PC-3 (cell line): ENCODE measurements at regions not wholly inside any gene's neighbourhood (a gene's known extent, or its start where the extent isn't known, plus 50 kb on each side); places are given as distances from the start of the nearest gene placed in this dataset.

Experiments
- ATAC-seq: fragments of 200-7000 bp; cut with Tn5 transposase; 2 replicates; pipeline ENCODE4 v1.9.1; 2020; ENCODE audit warnings: mild to moderate bottlenecking, moderate library complexity
- BruUV-seq: library from RNA; stranded (reverse); fragments of 400-500 nt; replicated peaks from 2 replicates; lab custom pipeline; 2021; lab: Mats Ljungman, UMichigan
- CTCF ChIA-PET: fragments of 300-600 bp; sonication (Branson Sonifier 250); formaldehyde crosslinking; loops from one replicate; lab custom pipeline; 2022; ENCODE audit warnings: antibody characterized with exemption; lab: Charles Lee
- POLR2A ChIA-PET: fragments of 300-600 bp; sonication (Branson Sonifier 250); formaldehyde crosslinking; loops from one replicate; lab custom pipeline; 2022; ENCODE audit warnings: antibody characterized with exemption; ENCODE audit not compliant: unreplicated experiment; lab: Charles Lee
- DNase-seq: peaks from one replicate; pipeline ENCODE4 v3.0.0-alpha.2; 2015
- H2AFZ ChIP-seq: fragments of 300-600 bp; sonication (generic); 2 replicates; pipeline ENCODE4 v1.6.0; 2016; ENCODE audit warnings: antibody characterized with exemption, low read length
- H3F3A ChIP-seq: fragments of 300-600 bp; sonication (generic); one replicate; pipeline ENCODE4 v1.6.0; 2017; ENCODE audit warnings: antibody characterized with exemption, low read length, control low read depth, mild to moderate bottlenecking; ENCODE audit not compliant: unreplicated experiment
- H3K27ac ChIP-seq: fragments of 300-600 bp; sonication (generic); 2 replicates; pipeline ENCODE4 v1.5.1; 2016; ENCODE audit warnings: mild to moderate bottlenecking, low read length
- H3K27me3 ChIP-seq: fragments of 300-600 bp; sonication (generic); 2 replicates; pipeline ENCODE4 v1.6.1; 2016; ENCODE audit warnings: low read length, mixed read lengths
- H3K36me3 ChIP-seq: fragments of 300-600 bp; sonication (generic); 2 replicates; pipeline ENCODE4 v1.6.1; 2016; ENCODE audit warnings: low read depth, mixed run types, low read length, mixed read lengths
- H3K4me1 ChIP-seq: fragments of 300-600 bp; sonication (generic); 2 replicates; pipeline ENCODE4 v1.5.1; 2016; ENCODE audit warnings: low read length; ENCODE audit not compliant: insufficient read depth
- H3K4me2 ChIP-seq: fragments of 300-600 bp; sonication (generic); 2 replicates; pipeline ENCODE4 v1.6.0; 2016; ENCODE audit warnings: low read length
- H3K4me3 ChIP-seq: fragments of 300-600 bp; sonication (generic); 2 replicates; pipeline ENCODE4 v1.5.1; 2016; ENCODE audit warnings: mild to moderate bottlenecking, low read length, mixed read lengths
- H3K79me2 ChIP-seq: fragments of 300-600 bp; sonication (generic); 2 replicates; pipeline ENCODE4 v1.6.1; 2017; ENCODE audit warnings: low read length, mixed read lengths
- H3K9ac ChIP-seq: fragments of 300-600 bp; sonication (generic); 2 replicates; pipeline ENCODE4 v1.6.0; 2016; ENCODE audit warnings: mild to moderate bottlenecking, low read length
- H3K9me2 ChIP-seq: fragments of 300-600 bp; sonication (generic); replicated peaks from 2 replicates; pipeline ENCODE4 v1.6.1; 2016; ENCODE audit warnings: mixed run types, low read length, mixed read lengths
- H3K9me3 ChIP-seq: fragments of 300-600 bp; sonication (generic); 2 replicates; pipeline ENCODE4 v1.6.1; 2016; ENCODE audit warnings: low read length, mixed read lengths
- H4K20me1 ChIP-seq: fragments of 300-600 bp; sonication (generic); 2 replicates; pipeline ENCODE4 v1.6.1; 2016; ENCODE audit warnings: low read length, mixed read lengths
- EZH2 ChIP-seq: fragments of 300-600 bp; sonication (generic); IDR thresholded peaks from one replicate; pipeline ENCODE4 v1.6.1; 2017; ENCODE audit warnings: antibody characterized with exemption, mild to moderate bottlenecking, low read length; ENCODE audit not compliant: unreplicated experiment
- EZH2phosphoT487 ChIP-seq: fragments of 300-600 bp; sonication (generic); IDR thresholded peaks from 2 replicates; pipeline ENCODE4 v1.6.1; 2018; ENCODE audit warnings: mild to moderate bottlenecking, antibody characterized with exemption, low read length, borderline replicate concordance
- intact Hi-C: fragments of 100-400 bp; cut with micrococcal nuclease; formaldehyde crosslinking; loops from 2 replicates; pipeline ENCODE4 v1.9.0; 2023
- TF ChIP-seq, protein P1 (sequence below): fragments of 300-600 bp; sonication (generic); conservative IDR thresholded peaks from 2 replicates; pipeline ENCODE4 v1.5.1; 2017; ENCODE audit warnings: antibody characterized with exemption, low read depth, mild to moderate bottlenecking, low read length

DNA sequence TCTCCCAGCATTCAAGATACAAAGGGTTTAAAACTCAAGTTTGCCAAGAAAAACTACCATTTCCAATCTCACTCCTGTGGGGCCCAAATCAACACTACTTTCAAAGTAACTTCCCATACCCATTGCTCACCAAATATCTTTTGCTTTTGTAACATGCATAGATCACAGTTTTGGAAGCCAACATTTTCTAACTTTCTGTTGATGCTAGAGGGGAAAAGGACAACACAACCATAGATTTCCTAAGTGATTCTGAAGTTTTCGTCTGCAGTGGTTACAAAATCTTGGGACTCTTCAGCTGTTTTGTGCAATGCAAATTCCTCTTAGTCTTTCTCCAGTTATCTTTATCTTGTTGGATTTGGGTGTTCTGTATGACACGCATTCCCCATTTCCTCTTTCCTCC lies 94.1 kb upstream of the PAPPA start:
- H3K4me3 ChIP-seq: no peak overlapping the region
- H3K4me2 ChIP-seq: no peak overlapping the region
- no peak overlapping the region for H3K9ac ChIP-seq
- H3K27ac ChIP-seq: no peak overlapping the region
- intact Hi-C loops: no loop called here
- DNase-seq (no peak), ATAC-seq (no peak)
- TF ChIP-seq EZH2phosphoT487: no peak
- TF ChIP-seq, protein P1, sequence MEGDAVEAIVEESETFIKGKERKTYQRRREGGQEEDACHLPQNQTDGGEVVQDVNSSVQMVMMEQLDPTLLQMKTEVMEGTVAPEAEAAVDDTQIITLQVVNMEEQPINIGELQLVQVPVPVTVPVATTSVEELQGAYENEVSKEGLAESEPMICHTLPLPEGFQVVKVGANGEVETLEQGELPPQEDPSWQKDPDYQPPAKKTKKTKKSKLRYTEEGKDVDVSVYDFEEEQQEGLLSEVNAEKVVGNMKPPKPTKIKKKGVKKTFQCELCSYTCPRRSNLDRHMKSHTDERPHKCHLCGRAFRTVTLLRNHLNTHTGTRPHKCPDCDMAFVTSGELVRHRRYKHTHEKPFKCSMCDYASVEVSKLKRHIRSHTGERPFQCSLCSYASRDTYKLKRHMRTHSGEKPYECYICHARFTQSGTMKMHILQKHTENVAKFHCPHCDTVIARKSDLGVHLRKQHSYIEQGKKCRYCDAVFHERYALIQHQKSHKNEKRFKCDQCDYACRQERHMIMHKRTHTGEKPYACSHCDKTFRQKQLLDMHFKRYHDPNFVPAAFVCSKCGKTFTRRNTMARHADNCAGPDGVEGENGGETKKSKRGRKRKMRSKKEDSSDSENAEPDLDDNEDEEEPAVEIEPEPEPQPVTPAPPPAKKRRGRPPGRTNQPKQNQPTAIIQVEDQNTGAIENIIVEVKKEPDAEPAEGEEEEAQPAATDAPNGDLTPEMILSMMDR: no peak
- no peak for TF ChIP-seq EZH2
- H3K27me3 ChIP-seq: no peaks in the 10 kb centered on the region
- H3K9me2 ChIP-seq: no peaks in the 10 kb centered on the region
- H4K20me1 ChIP-seq: no peaks in the 10 kb centered on the region
- BruUV-seq: no TSS peak
- no peaks in the 10 kb centered on the region for H3K36me3 ChIP-seq
- peaks cover 10% of the 10 kb centered on the region for H3K4me1 ChIP-seq
- H3K9me3 ChIP-seq: no peaks in the 10 kb centered on the region
- H2AFZ ChIP-seq: no peak overlapping the region
- H3F3A ChIP-seq: no peaks in the 10 kb centered on the region
- H3K79me2 ChIP-seq: no peaks in the 10 kb centered on the region
- CTCF ChIA-PET: no interaction called here
- POLR2A ChIA-PET: no interaction called here

DNA sequence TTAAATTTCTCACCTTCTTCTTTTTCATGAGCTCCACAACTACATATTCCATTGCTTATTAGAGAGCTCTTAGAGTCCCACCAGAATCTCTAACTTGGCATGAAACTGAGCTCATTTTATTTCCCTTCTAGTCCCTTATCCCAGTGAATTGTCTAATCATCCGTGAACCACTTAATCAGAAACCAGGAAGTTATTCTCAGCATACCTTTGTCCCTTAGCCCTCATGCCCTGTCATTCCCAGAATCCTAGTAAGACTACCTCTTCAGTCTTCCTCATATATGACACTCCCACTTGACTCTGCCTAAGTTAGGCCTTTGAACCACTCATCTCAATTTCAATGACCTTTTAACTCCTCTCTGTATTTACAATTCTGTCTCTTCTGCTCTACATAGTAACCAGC lies 93.0 kb upstream of the PAPPA start:
- no TSS peak for BruUV-seq
- Histone ChIP-seq H3F3A (no peaks in the 10 kb centered on the region), H3K79me2 (no peaks in the 10 kb centered on the region), H3K9me3 (no peaks in the 10 kb centered on the region), H3K36me3 (no peaks in the 10 kb centered on the region), H3K9ac (no peak overlapping the region), H3K4me3 (no peak overlapping the region), H3K9me2 (no peaks in the 10 kb centered on the region), H3K27me3 (no peaks in the 10 kb centered on the region), H4K20me1 (no peaks in the 10 kb centered on the region), H3K4me1 (peaks cover 10% of the 10 kb centered on the region), H3K27ac (no peak overlapping the region), H2AFZ (no peak overlapping the region), H3K4me2 (no peak overlapping the region)
- DNase-seq: no peak
- POLR2A ChIA-PET: no interaction called here
- ATAC-seq: no peak
- intact Hi-C loops: no loop called here
- CTCF ChIA-PET: no interaction called here
- TF ChIP-seq EZH2: no peak
- TF ChIP-seq, protein P1: no peak
- TF ChIP-seq EZH2phosphoT487: no peak

DNA sequence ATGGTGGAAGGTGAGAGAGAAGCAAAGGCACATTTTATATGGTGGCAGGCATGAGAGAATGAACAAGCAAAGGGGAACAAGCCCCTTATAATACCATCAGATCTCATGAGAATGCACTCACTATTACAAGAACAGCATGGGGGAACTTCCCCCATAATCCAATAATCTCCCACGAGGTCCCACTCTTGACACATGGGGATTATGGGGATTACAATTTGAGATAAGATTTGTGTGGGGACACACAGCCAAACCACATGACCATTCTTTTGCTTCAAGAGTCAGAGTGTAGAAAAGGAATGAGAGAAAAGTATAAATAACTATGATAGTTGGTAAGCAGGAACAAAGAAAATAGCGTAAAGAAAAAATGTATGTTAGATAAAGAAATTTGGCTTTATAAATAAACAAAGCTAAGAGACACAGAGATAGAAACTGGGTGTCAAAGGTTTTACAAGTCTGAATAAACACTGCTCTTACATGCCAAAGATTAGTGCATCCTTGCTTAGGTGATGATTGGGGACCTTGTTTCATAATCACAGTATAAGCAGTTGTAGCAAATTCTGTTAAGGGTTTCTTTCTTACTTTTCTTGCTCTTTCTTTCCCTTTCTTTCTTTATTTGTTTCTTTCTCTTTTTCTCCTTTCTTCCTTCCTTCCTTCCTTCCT lies 91.9 kb upstream of the PAPPA start:
- Histone ChIP-seq H3F3A (no peaks in the 10 kb centered on the region), H3K9me2 (no peaks in the 10 kb centered on the region), H3K4me3 (no peak overlapping the region), H3K4me1 (peaks cover 10% of the 10 kb centered on the region), H2AFZ (no peak overlapping the region), H3K27ac (no peak overlapping the region), H3K27me3 (no peaks in the 10 kb centered on the region), H3K4me2 (no peak overlapping the region), H3K79me2 (no peaks in the 10 kb centered on the region), H3K36me3 (no peaks in the 10 kb centered on the region), H3K9me3 (no peaks in the 10 kb centered on the region), H4K20me1 (no peaks in the 10 kb centered on the region), H3K9ac (no peak overlapping the region)
- BruUV-seq: no TSS peak
- ATAC-seq (no peak), DNase-seq (no peak)
- POLR2A ChIA-PET: no interaction called here
- intact Hi-C loops: no loop called here
- TF ChIP-seq EZH2phosphoT487: no peak
- TF ChIP-seq, protein P1: no peak
- TF ChIP-seq EZH2: no peak
- CTCF ChIA-PET: no interaction called here
